ENCODE measurements at regions not wholly inside any gene's neighbourhood (a gene's known extent, or its start where the extent isn't known, plus 50 kb on each side); places are given as distances from the start of the nearest gene placed in this dataset.

- TF ChIP-seq CTCF (conservative IDR thresholded peaks at IDR 0.05; ENCODE audit: low read length) (no peak), EZH2phosphoT487 (IDR thresholded peaks at IDR 0.05; ENCODE audit: borderline replicate concordance) (no peak)
These were observed 599.4 kb upstream of the ANKRD30A start for GRCh38 chr10:36526033-36526432.

Data from Loucy (cell line).